ENCODE measurements at regions not wholly inside any gene's neighbourhood (a gene's known extent, or its start where the extent isn't known, plus 50 kb on each side); places are given as distances from the start of the nearest gene placed in this dataset.

DNA sequence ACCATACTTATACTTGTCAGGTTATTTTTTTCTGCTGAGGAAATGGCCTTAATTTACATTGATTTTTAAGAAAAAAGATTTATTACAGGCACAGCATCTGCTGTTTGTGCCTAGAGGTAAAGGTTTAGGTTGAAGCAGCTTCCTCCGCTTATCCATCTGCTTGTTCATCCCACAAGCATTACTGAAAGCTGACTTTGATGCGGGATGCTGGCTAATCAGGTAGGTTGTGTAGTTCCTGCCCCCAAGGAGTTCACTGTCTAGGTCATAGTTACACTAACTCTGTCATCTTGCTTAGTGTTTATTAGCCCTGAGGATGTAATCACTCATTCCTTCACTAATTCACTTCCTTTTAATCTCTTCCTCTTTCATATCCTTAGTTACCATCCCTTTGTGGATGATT lies 377.7 kb upstream of the KAZN start:
- DNase-seq, result no peak

GRCh38 chr1:14222086-14222485 lies 376.4 kb upstream of the KAZN start:
- no peak for DNase-seq

DNA sequence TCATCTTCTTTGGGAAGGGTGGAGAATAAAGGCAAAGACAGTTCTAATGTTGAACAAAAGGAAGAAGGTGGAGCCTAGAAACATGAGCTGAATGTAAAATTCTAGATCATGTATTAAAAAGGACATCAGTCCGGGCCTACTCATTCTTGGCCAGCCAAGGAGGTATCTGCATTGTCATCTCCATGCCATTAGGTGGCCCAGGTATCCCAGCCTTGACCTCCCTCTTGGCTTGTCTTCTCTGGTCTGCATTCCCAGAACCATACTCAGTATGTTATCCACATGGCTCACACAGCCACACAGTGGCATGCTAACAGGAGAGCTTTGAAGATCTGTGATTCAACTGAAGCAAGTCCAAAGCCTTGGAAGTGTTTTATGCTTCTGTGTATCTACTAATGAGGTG lies 369.8 kb upstream of the KAZN start:
- DNase-seq, result no peak

- DNase-seq, result no peak
These were observed 365.0 kb upstream of the KAZN start for GRCh38 chr1:14233510-14233909.

DNA sequence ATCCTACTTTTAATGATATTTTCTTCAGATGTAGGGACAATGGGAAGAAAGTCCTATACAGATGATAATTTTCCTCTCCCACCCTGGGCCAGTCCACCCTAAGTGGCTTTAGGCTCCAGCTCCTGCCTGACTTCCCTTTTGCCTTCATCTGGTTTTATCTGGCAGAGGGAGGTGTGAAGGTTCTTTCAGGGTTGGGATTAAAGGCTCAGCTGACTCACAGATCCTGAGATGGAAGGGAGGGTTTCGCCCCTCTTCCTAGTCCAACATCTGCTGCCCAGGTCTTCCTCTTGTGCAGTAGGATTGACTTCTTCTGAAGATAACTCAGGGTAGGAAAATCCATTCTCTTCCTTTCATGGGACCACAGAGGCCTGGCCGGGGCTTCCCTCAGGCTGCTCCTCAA lies 362.4 kb upstream of the KAZN start:
- DNase-seq, result no peak

DNA sequence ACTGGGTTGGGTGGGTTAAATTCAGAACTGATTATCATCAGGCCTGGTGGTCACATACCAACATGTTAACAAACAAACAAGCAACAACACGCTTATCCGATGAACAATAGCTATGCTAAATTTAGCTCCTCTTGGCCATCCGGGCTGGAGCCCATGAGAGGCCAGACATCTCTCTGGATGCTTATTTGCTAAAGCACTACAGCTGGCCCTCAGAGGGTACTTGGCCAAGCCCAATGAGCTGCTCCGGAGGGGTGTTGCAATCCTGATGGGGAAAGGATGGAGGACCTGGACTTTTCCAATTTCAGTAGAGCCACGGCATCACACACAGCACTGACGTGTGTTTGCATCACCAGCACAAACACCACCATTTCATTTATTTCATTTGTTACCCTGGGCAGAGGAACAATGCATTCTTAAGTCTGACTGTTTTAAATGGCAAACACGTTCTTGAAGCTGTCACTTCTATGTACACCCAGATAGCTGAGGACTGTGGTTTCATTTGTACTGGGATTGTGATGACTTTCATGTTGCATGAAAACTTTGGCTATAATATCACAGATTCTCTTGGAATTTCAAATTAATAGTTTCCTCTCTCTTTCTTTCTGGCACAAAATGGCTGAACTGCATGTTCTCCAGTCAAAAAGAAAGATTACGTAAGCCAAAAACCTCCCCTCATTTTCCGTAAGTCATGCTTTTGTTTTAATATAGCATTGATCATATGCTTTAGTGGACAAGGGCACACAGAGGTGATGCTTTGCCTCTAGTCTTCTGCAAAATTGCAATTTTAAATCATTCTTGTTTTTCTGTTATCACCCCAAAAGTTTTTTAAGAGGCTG lies 359.8 kb upstream of the KAZN start:
- DNase-seq, result no peak

- no peak for DNase-seq
These were observed 358.2 kb upstream of the KAZN start for GRCh38 chr1:14240265-14240664.

GRCh38 chr1:14242123-14242522 lies 356.4 kb upstream of the KAZN start:
- DNase-seq, result no peak

GRCh38 chr1:14242870-14243269 lies 355.6 kb upstream of the KAZN start:
- no peak for DNase-seq

GRCh38 chr1:14245954-14246353 lies 352.5 kb upstream of the KAZN start:
- no peak for DNase-seq

DNA sequence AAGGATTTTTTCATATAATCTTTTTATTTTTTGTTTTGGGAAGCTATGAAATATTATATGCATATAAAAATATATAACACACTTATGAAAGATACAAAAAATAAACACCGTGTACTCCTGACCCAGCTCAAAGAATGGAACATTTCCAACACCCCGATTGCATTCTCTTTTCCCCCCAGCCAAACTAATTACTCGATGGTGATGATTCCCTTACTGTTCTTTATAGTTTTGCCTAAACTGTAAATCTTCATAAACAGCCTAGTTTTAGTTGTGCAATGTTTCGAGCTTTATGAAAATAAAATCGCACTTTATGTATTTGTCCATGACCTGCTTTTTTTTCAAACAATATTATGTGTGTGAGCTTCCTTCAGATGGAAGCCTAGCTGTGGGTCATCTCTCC lies 352.0 kb upstream of the KAZN start:
- no peak for DNase-seq

- no peak for DNase-seq
These were observed 350.8 kb upstream of the KAZN start for GRCh38 chr1:14247666-14248065.

- DNase-seq, result no peak
These were observed 346.6 kb upstream of the KAZN start for GRCh38 chr1:14251871-14252270.

DNA sequence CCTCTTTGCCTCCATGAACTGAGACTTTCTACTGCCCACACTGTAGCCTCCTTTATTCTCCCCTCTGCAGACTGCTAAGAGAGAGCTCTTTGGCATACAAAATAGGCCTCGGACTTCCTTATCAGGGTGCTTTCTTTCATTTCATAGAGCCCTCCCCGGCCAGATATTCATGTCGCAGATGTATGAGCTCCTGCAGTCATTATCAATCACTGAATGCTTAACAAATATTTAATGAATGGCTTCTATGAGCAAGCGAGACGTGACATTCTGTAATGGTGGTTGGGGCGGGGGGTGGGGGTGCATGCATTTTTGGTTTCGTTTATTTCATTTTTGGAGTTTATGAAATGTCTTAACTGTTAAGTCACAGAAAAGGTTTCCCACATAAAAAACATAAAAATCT lies 344.8 kb upstream of the KAZN start:
- DNase-seq, result no peak

DNA sequence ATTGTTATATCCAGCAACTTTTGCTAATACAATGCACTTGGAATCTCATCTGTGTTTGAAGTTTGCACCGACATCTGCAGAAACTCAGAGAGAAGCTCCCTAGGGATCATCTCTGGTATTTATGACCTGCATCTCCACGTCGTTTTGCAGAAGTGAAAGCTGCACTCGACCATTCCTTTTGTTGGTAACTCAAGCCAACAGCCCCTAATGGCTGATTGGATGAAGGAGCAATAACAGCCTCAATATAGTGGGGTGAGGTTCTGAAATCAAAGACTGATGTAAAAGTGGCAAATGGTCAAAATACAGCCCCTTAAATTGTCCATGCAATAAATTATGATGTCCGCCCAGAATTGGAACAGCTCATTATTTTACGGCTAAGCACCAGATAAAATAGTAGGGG lies 344.2 kb upstream of the KAZN start:
- DNase-seq, result no peak

- no peak for DNase-seq
These were observed 343.3 kb upstream of the KAZN start for GRCh38 chr1:14255233-14255632.

- DNase-seq, result no peak
These were observed 342.8 kb upstream of the KAZN start for GRCh38 chr1:14255711-14256110.

DNA sequence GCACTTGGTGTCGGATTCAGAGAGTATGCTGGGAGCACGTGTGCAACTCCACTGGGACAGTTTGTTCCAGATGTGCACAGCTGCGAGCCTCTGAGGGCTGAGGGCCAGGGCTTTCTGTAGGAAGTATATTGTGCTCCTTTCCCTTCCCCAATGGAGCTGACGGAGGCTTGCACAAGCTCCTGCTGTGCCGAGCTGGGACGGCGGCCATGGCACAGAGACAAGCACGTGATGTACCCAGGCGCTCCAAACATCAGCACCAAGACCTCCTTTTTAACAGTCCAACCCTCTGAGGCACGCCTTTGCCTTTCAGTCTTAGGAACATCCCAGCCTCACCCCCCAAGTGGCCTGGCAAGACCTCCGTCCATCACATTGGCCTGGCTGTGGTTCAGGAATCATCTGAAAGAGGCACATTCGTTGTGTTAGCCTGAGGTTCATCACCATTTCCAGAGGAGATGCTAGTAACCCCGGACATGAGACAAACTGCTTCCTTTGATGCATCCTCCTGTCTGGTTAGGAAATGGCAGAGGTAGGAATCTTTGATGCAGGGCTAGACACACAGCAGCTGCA lies 339.2 kb upstream of the KAZN start:
- no peak for DNase-seq

GRCh38 chr1:14260480-14260879 lies 338.0 kb upstream of the KAZN start:
- no peak for DNase-seq

- no peak for DNase-seq
These were observed 337.1 kb upstream of the KAZN start for GRCh38 chr1:14261395-14261794.

GRCh38 chr1:14262637-14263036 lies 335.8 kb upstream of the KAZN start:
- no peak for DNase-seq

DNA sequence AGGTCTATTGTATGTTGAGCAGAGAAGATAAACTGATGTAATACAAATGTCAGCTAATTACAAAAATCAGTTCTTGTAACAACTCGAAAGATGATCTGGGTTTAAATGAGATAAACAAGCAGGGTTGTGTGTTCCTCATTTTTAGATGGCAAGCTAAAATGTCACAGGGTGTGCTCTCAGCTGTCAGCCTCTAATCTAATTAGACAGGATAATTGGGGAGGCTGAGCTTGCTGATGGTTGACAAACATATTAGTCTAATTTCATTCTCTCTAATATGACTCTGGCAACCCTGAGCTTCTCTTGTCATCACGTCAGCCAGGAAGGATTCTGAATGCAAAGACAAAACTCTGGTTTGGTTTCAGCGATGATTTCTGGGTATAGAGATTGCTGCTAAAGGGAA lies 335.3 kb upstream of the KAZN start:
- DNase-seq, result no peak

DNA sequence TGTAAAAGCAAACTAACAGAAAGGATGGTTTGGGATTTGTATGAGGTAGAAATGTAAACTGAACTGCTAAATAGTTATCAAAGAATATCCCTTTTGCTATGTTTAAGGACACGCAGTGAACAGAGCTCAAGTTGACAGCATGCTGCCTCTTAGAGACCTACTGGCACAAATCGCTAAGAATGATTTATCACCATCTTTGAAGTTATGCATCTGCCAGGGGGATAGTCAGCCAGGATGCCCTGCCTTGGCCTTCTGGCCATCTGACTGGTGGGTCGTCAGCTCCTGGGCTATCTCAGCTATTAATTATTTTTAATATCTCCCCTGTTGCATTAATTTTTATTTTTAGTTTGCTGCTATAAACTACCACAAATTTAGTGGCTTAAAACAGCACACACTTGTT lies 334.8 kb upstream of the KAZN start:
- DNase-seq, result no peak

- DNase-seq, result no peak
These were observed 333.0 kb upstream of the KAZN start for GRCh38 chr1:14265495-14265894.

DNA sequence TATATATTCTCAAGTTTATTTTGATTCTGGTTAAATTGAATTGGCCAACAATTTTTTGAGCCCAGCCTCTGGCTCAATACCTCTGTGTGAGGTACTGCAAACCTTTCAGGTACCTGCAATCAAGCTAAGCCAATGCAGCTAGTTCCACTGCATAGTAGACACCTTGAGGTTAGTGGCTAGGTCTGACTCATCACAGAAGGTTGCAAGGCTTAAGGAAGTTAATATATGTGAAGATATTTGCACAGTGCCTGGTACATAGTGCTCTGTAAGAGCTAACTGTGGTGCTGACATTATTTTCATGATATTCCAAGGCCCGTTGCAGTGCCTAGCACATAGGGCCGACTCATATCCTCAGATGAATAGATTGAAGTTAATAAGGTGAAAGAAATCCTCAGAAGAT lies 330.5 kb upstream of the KAZN start:
- no peak for DNase-seq
